ENCODE measurements at regions not wholly inside any gene's neighbourhood (a gene's known extent, or its start where the extent isn't known, plus 50 kb on each side); places are given as distances from the start of the nearest gene placed in this dataset.

- H3K9ac ChIP-seq (replicated peaks in 1 of 4; ENCODE audit: extremely low read depth in 1 of 4, low read depth in 3 of 4, low read length in 3 of 4): no peak overlapping the region
- no peak overlapping the region for H3K4me2 ChIP-seq (ENCODE audit: insufficient read depth in 1 of 2, low read depth in 2 of 2, low read length in 2 of 2)
- H3K4me1 ChIP-seq (replicated peaks in 1 of 4; ENCODE audit: control insufficient read depth in 3 of 4, insufficient read depth in 4 of 4, low read length in 3 of 4): no peaks in the 10 kb centered on the region
- H3K9me3 ChIP-seq (ENCODE audit: insufficient read depth in 2 of 2, low read depth in 1 of 2, low read length in 1 of 2): no peaks in the 10 kb centered on the region
- H3K14ac ChIP-seq (ENCODE audit: insufficient read length): no peak overlapping the region
- DNase-seq (ENCODE audit: low read depth in 1 of 2, low spot score in 2 of 2) (no peak), FAIRE-seq (no peak)
- H4K20me1 ChIP-seq (replicated peaks in 1 of 2; ENCODE audit: control insufficient read depth in 1 of 2, insufficient read depth in 2 of 2, low read length in 2 of 2): no peaks in the 10 kb centered on the region
- 96% methylated on average over 2 of the region's 2 CpGs; no CpG with 5 or more reads in 1 of the 2 experiments for WGBS, 2 experiments (ENCODE audit: extremely low coverage in 1 of 2, insufficient coverage in 1 of 2, insufficient read length in 1 of 2, insufficient replicate concordance in 2 of 2, low coverage in 1 of 2, low lambda C conversion rate in 2 of 2, missing lambda C conversion rate in 1 of 2)
- no peak overlapping the region for H4K8ac ChIP-seq (ENCODE audit: extremely low read depth, insufficient read depth, low read length)
- H3K56ac ChIP-seq (replicated peaks; ENCODE audit: insufficient read length, low read depth, low read length): no peak overlapping the region
- no peak overlapping the region for H2BK15ac ChIP-seq (ENCODE audit: low read length)
- no peaks in the 10 kb centered on the region for H3K79me2 ChIP-seq (ENCODE audit: control insufficient read depth in 1 of 2, insufficient read depth in 2 of 2, low read length in 2 of 2)
- no peak overlapping the region for H3K4ac ChIP-seq (replicated peaks; ENCODE audit: insufficient read length, low read depth, low read length)
- no peaks in the 10 kb centered on the region for H3K27me3 ChIP-seq (replicated peaks in 1 of 4; ENCODE audit: control insufficient read depth in 3 of 4, extremely low read depth in 1 of 4, insufficient read depth in 3 of 4, low read length in 3 of 4)
- CTCF ChIA-PET (ENCODE audit: partially characterized antibody): interaction anchor here (0.9 to 1.7 kb wide), 4 partner anchors 11 to 120 kb away, joined by 3 to 5 read pairs (median 4); no protein-coding TSS in a partner anchor
- no peak overlapping the region for H2BK12ac ChIP-seq (ENCODE audit: low read depth, low read length)
- H3K27ac ChIP-seq (ENCODE audit: low read depth, low read length): no peak overlapping the region
- H3K18ac ChIP-seq (ENCODE audit: extremely low read depth, low read length): no peak overlapping the region
- H3K23ac ChIP-seq (ENCODE audit: insufficient read length): no peak overlapping the region
- H3K36me3 ChIP-seq (ENCODE audit: control insufficient read depth in 2 of 4, insufficient read depth in 4 of 4, low read length in 3 of 4): no peaks in the 10 kb centered on the region
- no peak overlapping the region for H2BK20ac ChIP-seq (ENCODE audit: low read length)
- no peaks in the 10 kb centered on the region for H3K23me2 ChIP-seq (ENCODE audit: low read depth, low read length)
- H4K91ac ChIP-seq (replicated peaks; ENCODE audit: insufficient read length, low read length): no peak overlapping the region
- no peak overlapping the region for H2AFZ ChIP-seq (ENCODE audit: low read length)
- POLR2A ChIA-PET (ENCODE audit: partially characterized antibody): no interaction called here
- H3K79me1 ChIP-seq (ENCODE audit: low read depth, low read length): no peaks in the 10 kb centered on the region
- H2BK5ac ChIP-seq (ENCODE audit: low read depth, low read length): no peak overlapping the region
- no peak overlapping the region for H2AK5ac ChIP-seq (ENCODE audit: low read depth, low read length)
- H3K4me3 ChIP-seq (ENCODE audit: extremely low read depth in 1 of 4, insufficient read depth in 2 of 4, low read depth in 3 of 4, low read length in 4 of 4): no peak overlapping the region
- no peak overlapping the region for H4K5ac ChIP-seq (ENCODE audit: insufficient read length, low read depth, low read length)
- H2BK120ac ChIP-seq (replicated peaks; ENCODE audit: low read depth, low read length): no peak overlapping the region
- TF ChIP-seq CHD1 (IDR thresholded peaks at IDR 0.05; ENCODE audit: low read depth, low read length): no peak
- no peak for TF ChIP-seq MAX (IDR thresholded peaks at IDR 0.05)
- TF ChIP-seq RAD21 (IDR thresholded peaks at IDR 0.05 in 1 of 2, conservative IDR thresholded peaks at IDR 0.05 in 1 of 2; ENCODE audit: low read depth in 2 of 2, low read length in 2 of 2): no peak
These were observed 74.0 kb downstream of the KRTAP19-8 start for GRCh38 chr21:30964283-30964682.
